Retinal pigment epithelial cell (primary cell): ENCODE measurements at regions not wholly inside any gene's neighbourhood (a gene's known extent, or its start where the extent isn't known, plus 50 kb on each side); places are given as distances from the start of the nearest gene placed in this dataset.
"Not testable (repeated sequence)": the region's sequence is repeated elsewhere in the genome, so short reads cannot be mapped to it uniquely, and the experiment has no call there.

Experiments
- DNase-seq: peaks from one replicate; pipeline ENCODE4 v3.0.0-alpha.2; 2010; ENCODE audit warnings: low read depth
- H3K4me3 ChIP-seq: 2 replicates; pipeline ENCODE4 v1.5.1; 2011; ENCODE audit warnings: mild to moderate bottlenecking, low read length, control low read depth, moderate library complexity

- not testable (repeated sequence) for H3K4me3 ChIP-seq, DNase-seq
Observed at GRCh38 chr1:149227933-149228665, 124.7 kb upstream of the NBPF9 start.

GRCh38 chr1:149228672-149229585, 125.6 kb upstream of the NBPF9 start:
- not testable (repeated sequence) for DNase-seq

GRCh38 chr1:149229813-149230212, 126.5 kb upstream of the NBPF9 start:
- not testable (repeated sequence) for DNase-seq, H3K4me3 ChIP-seq

More at GRCh38 chr1:149228672-149229585, 125.6 kb upstream of the NBPF9 start:
- H3K4me3 ChIP-seq = not testable (repeated sequence)

- not testable (repeated sequence) for DNase-seq, H3K4me3 ChIP-seq
Observed at GRCh38 chr1:149234926-149235914, 131.9 kb upstream of the NBPF9 start.

- DNase-seq, H3K4me3 ChIP-seq: not testable (repeated sequence)
Observed at GRCh38 chr1:149237515-149237914, 134.2 kb upstream of the NBPF9 start.

- DNase-seq, H3K4me3 ChIP-seq: not testable (repeated sequence)
Observed at GRCh38 chr1:149239897-149240508, 136.7 kb upstream of the NBPF9 start.

- DNase-seq, H3K4me3 ChIP-seq: not testable (repeated sequence)
Observed at GRCh38 chr1:149240530-149240929, 137.2 kb upstream of the NBPF9 start.

- not testable (repeated sequence) for DNase-seq, H3K4me3 ChIP-seq
Observed at GRCh38 chr1:149241272-149241671, 137.9 kb upstream of the NBPF9 start.

- DNase-seq, H3K4me3 ChIP-seq: not testable (repeated sequence)
Observed at GRCh38 chr1:149243572-149243971, 140.2 kb upstream of the NBPF9 start.

GRCh38 chr1:149244621-149245020, 141.3 kb upstream of the NBPF9 start:
- not testable (repeated sequence) for H3K4me3 ChIP-seq, DNase-seq

- not testable (repeated sequence) for H3K4me3 ChIP-seq, DNase-seq
Observed at GRCh38 chr1:149246212-149246611, 142.9 kb upstream of the NBPF9 start.

- not testable (repeated sequence) for H3K4me3 ChIP-seq, DNase-seq
Observed at GRCh38 chr1:149248610-149249009, 145.3 kb upstream of the NBPF9 start.

- DNase-seq, H3K4me3 ChIP-seq: not testable (repeated sequence)
Observed at GRCh38 chr1:149249850-149250467, 146.6 kb upstream of the NBPF9 start.

GRCh38 chr1:149254894-149255847, 151.8 kb upstream of the NBPF9 start:
- H3K4me3 ChIP-seq, DNase-seq: not testable (repeated sequence)

- not testable (repeated sequence) for H3K4me3 ChIP-seq
Observed at GRCh38 chr1:149260284-149260683, 156.9 kb upstream of the NBPF9 start.

GRCh38 chr1:149260736-149261340, 157.5 kb upstream of the NBPF9 start:
- not testable (repeated sequence) for H3K4me3 ChIP-seq, DNase-seq

More at GRCh38 chr1:149260284-149260683, 156.9 kb upstream of the NBPF9 start:
- DNase-seq = not testable (repeated sequence)

- DNase-seq, H3K4me3 ChIP-seq: not testable (repeated sequence)
Observed at GRCh38 chr1:149267287-149267686, 163.9 kb upstream of the NBPF9 start.
